ENCODE measurements at regions not wholly inside any gene's neighbourhood (a gene's known extent, or its start where the extent isn't known, plus 50 kb on each side); places are given as distances from the start of the nearest gene placed in this dataset.

GRCh38 chr4:74663631-74664030, 130.7 kb downstream of the BTC start:
- H3K4me3 ChIP-seq (ENCODE audit: low read depth, low read length): no peak overlapping the region
- no peak for DNase-seq (ENCODE audit: low read depth, low spot score)
- TF ChIP-seq, protein P1, sequence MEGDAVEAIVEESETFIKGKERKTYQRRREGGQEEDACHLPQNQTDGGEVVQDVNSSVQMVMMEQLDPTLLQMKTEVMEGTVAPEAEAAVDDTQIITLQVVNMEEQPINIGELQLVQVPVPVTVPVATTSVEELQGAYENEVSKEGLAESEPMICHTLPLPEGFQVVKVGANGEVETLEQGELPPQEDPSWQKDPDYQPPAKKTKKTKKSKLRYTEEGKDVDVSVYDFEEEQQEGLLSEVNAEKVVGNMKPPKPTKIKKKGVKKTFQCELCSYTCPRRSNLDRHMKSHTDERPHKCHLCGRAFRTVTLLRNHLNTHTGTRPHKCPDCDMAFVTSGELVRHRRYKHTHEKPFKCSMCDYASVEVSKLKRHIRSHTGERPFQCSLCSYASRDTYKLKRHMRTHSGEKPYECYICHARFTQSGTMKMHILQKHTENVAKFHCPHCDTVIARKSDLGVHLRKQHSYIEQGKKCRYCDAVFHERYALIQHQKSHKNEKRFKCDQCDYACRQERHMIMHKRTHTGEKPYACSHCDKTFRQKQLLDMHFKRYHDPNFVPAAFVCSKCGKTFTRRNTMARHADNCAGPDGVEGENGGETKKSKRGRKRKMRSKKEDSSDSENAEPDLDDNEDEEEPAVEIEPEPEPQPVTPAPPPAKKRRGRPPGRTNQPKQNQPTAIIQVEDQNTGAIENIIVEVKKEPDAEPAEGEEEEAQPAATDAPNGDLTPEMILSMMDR (IDR thresholded peaks at IDR 0.05; ENCODE audit: low read depth, low read length): no peak
- in situ Hi-C loops (cut with HindIII; ENCODE audit: low sequenced_read_pairs): no loop called here

DNA sequence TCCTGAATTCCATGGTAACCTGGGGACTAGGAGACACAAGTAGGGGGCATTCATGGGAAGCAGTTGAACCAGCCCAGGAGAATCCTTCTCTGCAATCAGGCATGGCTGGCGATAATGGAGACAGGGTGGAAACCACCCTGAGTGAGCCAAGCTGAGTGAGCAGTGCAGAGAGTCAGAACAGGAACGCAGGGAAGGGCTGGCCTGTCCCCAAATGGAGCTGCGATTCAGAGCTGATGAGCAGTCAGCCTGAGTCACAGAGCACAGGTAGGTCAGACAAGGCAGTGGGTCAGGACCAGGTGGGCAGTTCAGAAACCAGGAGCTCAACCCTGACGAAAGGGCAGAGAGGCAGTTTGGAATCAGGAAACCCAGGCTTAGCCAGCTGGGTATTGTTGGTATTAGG, 129.0 kb downstream of the BTC start:
- in situ Hi-C loops (cut with HindIII; ENCODE audit: low sequenced_read_pairs): no loop called here
- TF ChIP-seq, protein P1 (IDR thresholded peaks at IDR 0.05; ENCODE audit: low read depth, low read length): no peak
- no peak overlapping the region for H3K4me3 ChIP-seq (ENCODE audit: low read depth, low read length)

GRCh38 chr4:74665876-74666275, 128.4 kb downstream of the BTC start:
- TF ChIP-seq, protein P1 (IDR thresholded peaks at IDR 0.05; ENCODE audit: low read depth, low read length): no peak
- H3K4me3 ChIP-seq (ENCODE audit: low read depth, low read length): no peak overlapping the region
- in situ Hi-C loops (cut with HindIII; ENCODE audit: low sequenced_read_pairs): no loop called here
- DNase-seq (ENCODE audit: low read depth, low spot score): no peak

More for the DNA sequence above, 129.0 kb downstream of the BTC start:
- no peak for DNase-seq (ENCODE audit: low read depth, low spot score)

DNA sequence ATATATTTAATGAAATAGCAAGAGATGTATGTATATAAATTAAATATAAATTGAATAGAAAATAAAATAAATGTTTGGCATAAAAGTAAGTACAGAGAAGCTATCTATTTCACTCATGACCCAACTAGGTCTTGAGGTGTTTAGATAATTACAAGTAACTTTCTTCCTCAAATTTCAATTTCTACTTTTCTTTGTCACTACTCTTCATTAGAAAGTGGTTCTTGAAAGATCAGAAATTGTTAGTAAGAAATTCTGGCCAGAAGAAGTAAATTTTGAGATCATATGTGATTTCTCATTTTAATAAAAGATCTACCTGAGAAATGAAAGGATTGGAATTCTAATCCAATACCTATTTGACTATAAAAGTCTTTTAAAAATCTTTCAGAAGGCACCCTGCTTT, 126.9 kb downstream of the BTC start:
- TF ChIP-seq, protein P1 (IDR thresholded peaks at IDR 0.05; ENCODE audit: low read depth, low read length): no peak
- no peak overlapping the region for H3K4me3 ChIP-seq (ENCODE audit: low read depth, low read length)
- no peak for DNase-seq (ENCODE audit: low read depth, low spot score)
- in situ Hi-C loops (cut with HindIII; ENCODE audit: low sequenced_read_pairs): no loop called here

GRCh38 chr4:74667944-74668343, 126.4 kb downstream of the BTC start:
- in situ Hi-C loops (cut with HindIII; ENCODE audit: low sequenced_read_pairs): no loop called here
- TF ChIP-seq, protein P1 (IDR thresholded peaks at IDR 0.05; ENCODE audit: low read depth, low read length): no peak
- no peak overlapping the region for H3K4me3 ChIP-seq (ENCODE audit: low read depth, low read length)
- no peak for DNase-seq (ENCODE audit: low read depth, low spot score)

DNA sequence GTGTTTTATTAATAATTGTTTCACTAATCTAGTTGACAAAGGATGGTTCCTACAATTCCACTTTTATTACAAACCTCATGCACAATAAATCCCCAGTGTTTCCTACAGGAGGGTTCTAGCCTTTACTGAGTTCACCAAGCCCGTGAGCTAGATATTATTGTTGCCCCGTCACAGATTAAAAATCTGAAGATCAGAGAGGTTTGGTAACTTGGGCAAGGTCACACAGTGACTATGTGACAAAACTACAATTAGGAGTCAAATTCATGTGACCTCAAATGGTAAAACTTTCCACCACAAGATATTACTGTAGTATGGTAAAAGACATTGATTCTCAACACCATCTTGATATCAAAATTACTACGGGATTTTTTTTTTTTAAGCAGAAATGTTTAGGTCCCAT, 124.6 kb downstream of the BTC start:
- TF ChIP-seq, protein P1 (IDR thresholded peaks at IDR 0.05; ENCODE audit: low read depth, low read length): no peak
- in situ Hi-C loops (cut with HindIII; ENCODE audit: low sequenced_read_pairs): no loop called here
- no peak for DNase-seq (ENCODE audit: low read depth, low spot score)
- H3K4me3 ChIP-seq (ENCODE audit: low read depth, low read length): no peak overlapping the region

GRCh38 chr4:74670583-74670982, 123.7 kb downstream of the BTC start:
- DNase-seq (ENCODE audit: low read depth, low spot score): no peak
- H3K4me3 ChIP-seq (ENCODE audit: low read depth, low read length): no peak overlapping the region
- TF ChIP-seq, protein P1 (IDR thresholded peaks at IDR 0.05; ENCODE audit: low read depth, low read length): no peak
- in situ Hi-C loops (cut with HindIII; ENCODE audit: low sequenced_read_pairs): no loop called here

Data from astrocyte of the spinal cord (primary cell).